Pancreas (tissue), 10 donors: ENCODE measurements at regions not wholly inside any gene's neighbourhood (a gene's known extent, or its start where the extent isn't known, plus 50 kb on each side); places are given as distances from the start of the nearest gene placed in this dataset.

Experiments
- ATAC-seq, 4 donors: fragments of 200-7000 bp; cut with Tn5 transposase; one replicate each; pipeline versions ENCODE4 v1.8.0 to v1.9.1; 2020; ENCODE audit warnings: mild to moderate bottlenecking in 4 of 4, moderate library complexity in 4 of 4
- DNase-seq, 6 donors: peaks; one replicate each; pipeline ENCODE4 v3.0.0-alpha.2; 2020
- FAIRE-seq: peaks from 2 replicates; lab custom pipeline; 2012; peaks lifted over from hg19 to GRCh38; lab: Jason Lieb, UNC
- H3K27ac ChIP-seq, 4 donors: fragments of 200-600 bp; sonication (generic); 1 replicate in 3 of 4; 2 replicates in 1 of 4; pipeline versions ENCODE4 v1.5.0 to v1.8.0; 2020
- H3K27me3 ChIP-seq, 4 donors: fragments of 200-600 bp; one replicate each; pipeline ENCODE4 v1.8.0; 2021
- H3K36me3 ChIP-seq, 3 donors: fragments of 200-600 bp; sonication (generic) in 1 of 3; one replicate each; pipeline versions ENCODE4 v1.5.0 to v1.8.0; 2020 to 2021
- H3K4me1 ChIP-seq, 3 donors: fragments of 200-600 bp; one replicate each; pipeline ENCODE4 v1.8.0; 2021
- H3K4me3 ChIP-seq, 4 donors: fragments of 200-600 bp; sonication (generic) in 2 of 4; one replicate each; pipeline versions ENCODE4 v1.5.0 to v1.8.0; 2020 to 2021
- H3K9me3 ChIP-seq, 4 donors: fragments of 200-600 bp; one replicate each; pipeline ENCODE4 v1.8.0; 2021
- WGBS, 2 donors: extraction: QIAGEN DNeasy Blood & Tissue Kit; methylation state at CpG; one replicate each; pipeline ENCODE4 v1.1.7; 2013; 5-methylcytosine and 5-hydroxymethylcytosine counted together
- intact Hi-C, 3 donors: fragments of 100-400 bp; cut with DNase I; formaldehyde crosslinking; loops; one replicate each; pipeline versions ENCODE4 v1.11.1 to v1.14.2; 2022
- TF ChIP-seq, protein P1 (sequence below), 4 donors: fragments of 200-600 bp; sonication (generic) in 3 of 4; IDR thresholded peaks; one replicate each; pipeline versions ENCODE4 v1.5.0 to v1.8.0; 2021; ENCODE audit warnings: antibody characterized with exemption in 4 of 4
- donor health status: healthy with polysubstance abuse.
- donor health status: DM: no; HTN: no; CAD: no; lungs with moderate emphysema.
- donor health status: DM: no; HTN: no; CAD: no.
- donor health status: control.
- donor health status: control.
- donor health status: Bipolar disorder and iron deficiency.
- donor health status: DM: yes; HTN: yes; CAD: no.
- donor health status: DM: no; HTN: no; CAD: no.
- donor health status: DM: no; HTN: no; CAD: no.
- donor health status: DM: yes; HTN: yes; CAD: no.

DNA sequence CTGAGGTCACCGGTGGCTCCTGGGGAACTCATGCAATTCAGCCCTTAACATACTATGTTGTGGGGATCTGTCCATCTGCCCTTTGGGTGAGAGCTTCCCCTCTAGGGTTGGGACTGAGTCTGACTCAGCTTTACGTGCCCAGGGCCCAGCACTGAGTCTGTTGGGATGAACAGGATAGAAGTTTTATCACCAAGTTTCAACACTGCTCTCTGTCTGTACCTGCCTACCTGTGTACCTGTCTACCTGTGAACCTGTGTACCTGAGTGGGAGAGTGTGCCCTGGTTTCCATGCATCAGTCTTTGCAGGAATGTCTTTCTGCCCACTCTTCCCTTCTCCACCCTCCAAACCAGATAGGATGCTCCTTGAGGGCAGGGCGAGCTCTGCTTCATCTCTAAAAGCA lies 90.6 kb upstream of the POU3F1 start:
- peaks cover 0 to 2% (median 0%) of the 10 kb centered on the region in 4 donors for H3K27me3 ChIP-seq
- no peaks in the 10 kb centered on the region for H3K36me3 ChIP-seq
- TF ChIP-seq, protein P1, sequence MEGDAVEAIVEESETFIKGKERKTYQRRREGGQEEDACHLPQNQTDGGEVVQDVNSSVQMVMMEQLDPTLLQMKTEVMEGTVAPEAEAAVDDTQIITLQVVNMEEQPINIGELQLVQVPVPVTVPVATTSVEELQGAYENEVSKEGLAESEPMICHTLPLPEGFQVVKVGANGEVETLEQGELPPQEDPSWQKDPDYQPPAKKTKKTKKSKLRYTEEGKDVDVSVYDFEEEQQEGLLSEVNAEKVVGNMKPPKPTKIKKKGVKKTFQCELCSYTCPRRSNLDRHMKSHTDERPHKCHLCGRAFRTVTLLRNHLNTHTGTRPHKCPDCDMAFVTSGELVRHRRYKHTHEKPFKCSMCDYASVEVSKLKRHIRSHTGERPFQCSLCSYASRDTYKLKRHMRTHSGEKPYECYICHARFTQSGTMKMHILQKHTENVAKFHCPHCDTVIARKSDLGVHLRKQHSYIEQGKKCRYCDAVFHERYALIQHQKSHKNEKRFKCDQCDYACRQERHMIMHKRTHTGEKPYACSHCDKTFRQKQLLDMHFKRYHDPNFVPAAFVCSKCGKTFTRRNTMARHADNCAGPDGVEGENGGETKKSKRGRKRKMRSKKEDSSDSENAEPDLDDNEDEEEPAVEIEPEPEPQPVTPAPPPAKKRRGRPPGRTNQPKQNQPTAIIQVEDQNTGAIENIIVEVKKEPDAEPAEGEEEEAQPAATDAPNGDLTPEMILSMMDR (IDR thresholded peaks at IDR 0.05) = no peak
- no peak overlapping the region for H3K4me3 ChIP-seq
- FAIRE-seq = no peak
- H3K27ac ChIP-seq = no peak overlapping the region
- intact Hi-C loops = no loop called here
- WGBS, 2 donors = 75 to 88% methylated on average over 3 of the region's 3 CpGs
- no peak for ATAC-seq
- H3K9me3 ChIP-seq = no peaks in the 10 kb centered on the region
- no peaks in the 10 kb centered on the region for H3K4me1 ChIP-seq
- no peak for DNase-seq

DNA sequence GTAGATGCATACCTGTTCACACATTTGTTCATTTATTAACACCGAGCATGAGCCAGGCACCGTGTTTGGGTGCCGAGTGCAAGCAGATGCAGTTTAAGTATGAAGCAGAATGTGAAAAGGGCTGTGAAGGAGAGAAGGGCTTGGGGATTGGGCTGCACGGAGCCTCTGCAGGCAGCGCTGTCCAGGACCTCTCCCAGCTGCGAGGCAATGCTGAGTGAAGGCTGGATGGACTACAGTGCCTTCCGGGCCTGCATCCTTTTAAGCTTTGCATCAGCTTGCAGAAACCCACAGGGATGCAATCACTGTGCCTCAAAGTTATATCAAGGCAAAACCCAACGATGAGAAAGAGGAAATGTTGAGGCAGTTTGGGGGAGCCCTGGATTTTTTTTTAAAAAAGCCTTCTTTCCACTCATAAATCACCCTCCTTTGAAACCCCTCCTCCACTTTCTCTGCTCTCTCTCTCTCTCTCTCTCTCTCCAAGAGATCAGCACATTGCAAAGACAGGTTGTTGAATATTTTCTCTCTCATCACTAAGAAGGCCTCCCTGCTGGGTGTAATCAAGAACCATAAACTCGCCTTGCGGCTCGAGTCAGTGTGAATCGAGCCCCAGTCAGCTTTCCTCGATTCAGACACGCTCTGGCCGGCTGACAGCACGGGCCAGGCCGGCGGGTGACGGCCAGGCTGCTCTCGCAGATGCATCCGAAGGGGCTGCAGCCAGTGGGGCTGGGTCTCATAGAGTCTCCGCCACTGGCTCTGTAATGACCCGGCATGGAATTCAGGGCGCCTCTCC lies 89.2 kb upstream of the POU3F1 start:
- no peak for DNase-seq
- Histone ChIP-seq H3K4me3 (no peak overlapping the region), H3K36me3 (no peaks in the 10 kb centered on the region), H3K4me1 (no peaks in the 10 kb centered on the region), H3K27ac (no peak overlapping the region), H3K9me3 (no peaks in the 10 kb centered on the region), H3K27me3 (peaks cover 0 to 2% (median 0%) of the 10 kb centered on the region in 4 donors)
- intact Hi-C loops = no loop called here
- TF ChIP-seq, protein P1 (IDR thresholded peaks at IDR 0.05) = no peak
- FAIRE-seq = no peak
- ATAC-seq = no peak
- 41 to 44% methylated on average over 24 of the region's 24 CpGs for WGBS, 2 donors

DNA sequence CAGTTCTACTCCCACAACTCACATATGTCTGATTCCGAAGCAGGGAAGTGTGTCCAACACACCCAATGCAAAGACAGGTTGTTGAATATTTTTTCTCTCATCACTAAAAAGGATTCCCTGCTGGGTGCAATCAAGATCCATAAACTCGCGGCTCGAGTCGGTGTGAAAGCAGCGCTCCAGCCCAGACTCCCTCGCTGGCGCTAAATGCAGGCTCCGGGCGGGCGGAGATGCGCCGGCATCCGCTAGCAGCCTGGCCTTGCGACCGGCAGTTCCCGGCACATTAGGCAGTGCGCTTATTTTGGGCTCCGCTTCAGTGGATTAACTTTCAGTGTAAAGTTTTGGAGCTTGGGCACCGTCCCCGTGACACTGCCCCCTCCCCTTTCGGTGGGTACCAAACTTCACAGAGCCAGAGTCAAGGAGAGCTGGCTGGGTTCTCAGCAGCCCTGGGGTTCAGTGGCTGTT lies 87.7 kb upstream of the POU3F1 start:
- DNase-seq (no peak), ATAC-seq (no peak), FAIRE-seq (no peak)
- intact Hi-C loops = no loop called here
- H3K4me1 ChIP-seq = no peaks in the 10 kb centered on the region
- 9 to 11% methylated on average over 22 of the region's 22 CpGs for WGBS, 2 donors
- peaks cover 0 to 2% (median 0%) of the 10 kb centered on the region in 4 donors for H3K27me3 ChIP-seq
- no peak overlapping the region for H3K4me3 ChIP-seq
- no peaks in the 10 kb centered on the region for H3K9me3 ChIP-seq
- H3K27ac ChIP-seq = no peak overlapping the region
- H3K36me3 ChIP-seq = no peaks in the 10 kb centered on the region
- TF ChIP-seq, protein P1 (IDR thresholded peaks at IDR 0.05) = no peak

DNA sequence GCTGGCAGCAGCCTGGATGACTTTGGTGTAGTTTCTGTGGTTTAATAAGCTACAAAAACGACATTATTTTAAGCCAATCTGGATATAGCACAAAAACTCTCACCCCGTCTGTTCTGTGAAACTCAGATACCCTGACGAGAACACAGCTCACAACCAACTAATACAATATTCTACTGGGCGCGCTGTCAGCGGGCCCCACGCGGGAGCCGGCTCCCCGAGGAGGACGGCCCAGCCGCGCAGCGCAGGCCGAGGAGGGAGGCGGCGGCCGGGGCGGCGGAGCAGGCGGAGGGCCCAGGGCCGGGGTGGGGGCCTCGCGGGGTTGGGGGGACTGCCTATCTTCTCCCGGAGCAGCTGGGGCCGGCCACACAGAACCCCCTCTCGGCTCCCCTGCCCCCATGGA lies 87.2 kb upstream of the POU3F1 start:
- DNase-seq (peak in 1 of 6 donors; percentile 31), ATAC-seq (no peak), FAIRE-seq (no peak)
- Histone ChIP-seq H3K27me3 (peaks cover 0 to 2% (median 0%) of the 10 kb centered on the region in 4 donors), H3K27ac (no peak overlapping the region), H3K4me3 (no peak overlapping the region), H3K9me3 (no peaks in the 10 kb centered on the region), H3K36me3 (no peaks in the 10 kb centered on the region), H3K4me1 (no peaks in the 10 kb centered on the region)
- WGBS, 2 donors = 14 to 15% methylated on average over 22 to 26 of the region's 27 CpGs
- TF ChIP-seq, protein P1 (IDR thresholded peaks at IDR 0.05) = no peak
- intact Hi-C loops = no loop called here

GRCh38 chr1:38133304-38133703 lies 86.7 kb upstream of the POU3F1 start:
- H3K9me3 ChIP-seq = no peaks in the 10 kb centered on the region
- DNase-seq (peak in 1 of 6 donors; percentile 35), ATAC-seq (no peak), FAIRE-seq (no peak)
- H3K27me3 ChIP-seq = peaks cover 0 to 2% (median 0%) of the 10 kb centered on the region in 4 donors
- intact Hi-C loops = no loop called here
- no peaks in the 10 kb centered on the region for H3K36me3 ChIP-seq
- H3K4me3 ChIP-seq = no peak overlapping the region
- 55 to 60% methylated on average over 7 of the region's 7 CpGs for WGBS, 2 donors
- TF ChIP-seq, protein P1 (IDR thresholded peaks at IDR 0.05) = no peak
- no peaks in the 10 kb centered on the region for H3K4me1 ChIP-seq
- no peak overlapping the region for H3K27ac ChIP-seq
